HEK293 (cell line): ENCODE measurements at regions not wholly inside any gene's neighbourhood (a gene's known extent, or its start where the extent isn't known, plus 50 kb on each side); places are given as distances from the start of the nearest gene placed in this dataset.

Experiments used
- CTCF ChIA-PET: fragments of 350-600 bp; formaldehyde crosslinking; extraction: SDS; loops from one replicate; lab custom pipeline; 2021; ENCODE audit warnings: antibody characterized with exemption; lab: Yijun Ruan, JAX
- POLR2A ChIA-PET: fragments of 300-600 bp; formaldehyde crosslinking; extraction: SDS; loops from one replicate; lab custom pipeline; 2020; ENCODE audit warnings: antibody characterized with exemption, inconsistent platforms; lab: Yijun Ruan, JAX
- H3K27ac ChIP-seq: fragments of 200-500 bp; sonication (Bioruptor generic); 2 replicates; pipeline ENCODE4 v1.5.1; 2014; ENCODE audit warnings: low read depth, low read length, control low read depth, inconsistent platforms; ENCODE audit errors: extremely low read depth
- H3K36me3 ChIP-seq, 2 experiments: fragments of 200-500 bp in 1 of 2; sonication (Bioruptor generic) in 1 of 2; 1 replicate in 1 of 2; 2 replicates in 1 of 2; pipeline ENCODE4 v1.5.1; 2014 to 2017; ENCODE audit warnings: inconsistent platforms in 2 of 2, low read length in 2 of 2; ENCODE audit not compliant: control insufficient read depth in 2 of 2, insufficient read depth in 1 of 2
- H3K4me1 ChIP-seq: fragments of 200-500 bp; sonication (Bioruptor generic); 2 replicates; pipeline ENCODE4 v1.5.1; 2014; ENCODE audit warnings: mild to moderate bottlenecking, low read length, inconsistent platforms; ENCODE audit not compliant: control insufficient read depth, insufficient read depth
- H3K4me3 ChIP-seq: 2 replicates; pipeline ENCODE4 v1.5.1; 2011; ENCODE audit warnings: low read depth, mild to moderate bottlenecking, control low read depth, low read length, moderate library complexity
- H3K9me3 ChIP-seq: fragments of 200-500 bp; sonication (Bioruptor generic); 2 replicates; pipeline ENCODE4 v1.5.1; 2014; ENCODE audit warnings: low read depth, low read length, inconsistent platforms; ENCODE audit not compliant: control insufficient read depth, insufficient read depth
- GLI4 ChIP-seq: fragments of 450-650 bp; formaldehyde crosslinking; IDR thresholded peaks from 2 replicates; pipeline ENCODE4 v1.5.1; 2016; ENCODE audit warnings: missing biosample characterization, missing genetic modification characterization
- HIC1 ChIP-seq: fragments of 450-650 bp; formaldehyde crosslinking; IDR thresholded peaks from 2 replicates; pipeline ENCODE4 v1.5.1; 2016; ENCODE audit warnings: missing biosample characterization, missing genetic modification characterization
- KLF8 ChIP-seq: fragments of 450-650 bp; formaldehyde crosslinking; IDR thresholded peaks from 2 replicates; pipeline ENCODE4 v1.5.1; 2016; ENCODE audit warnings: missing biosample characterization, missing genetic modification characterization
- PATZ1 ChIP-seq: fragments of 450-650 bp; formaldehyde crosslinking; IDR thresholded peaks from 2 replicates; pipeline ENCODE4 v1.5.1; 2016; ENCODE audit warnings: missing biosample characterization, missing genetic modification characterization
- PRDM1 ChIP-seq: fragments of 450-650 bp; formaldehyde crosslinking; IDR thresholded peaks from 2 replicates; pipeline ENCODE4; 2016; ENCODE audit warnings: missing biosample characterization, missing genetic modification characterization
- REPIN1 ChIP-seq: fragments of 450-650 bp; formaldehyde crosslinking; IDR thresholded peaks from 2 replicates; pipeline ENCODE4 v1.5.1; 2017; ENCODE audit warnings: missing biosample characterization, missing genetic modification characterization, low read depth
- ZBTB26 ChIP-seq: fragments of 450-650 bp; formaldehyde crosslinking; optimal IDR thresholded peaks from 2 replicates; pipeline ENCODE3; 2016; ENCODE audit warnings: missing biosample characterization, mild to moderate bottlenecking, missing genetic modification characterization
- ZBTB6 ChIP-seq: fragments of 450-650 bp; formaldehyde crosslinking; IDR thresholded peaks from 2 replicates; pipeline ENCODE4 v1.5.1; 2017; ENCODE audit warnings: missing biosample characterization, missing genetic modification characterization
- ZFP3 ChIP-seq: fragments of 450-650 bp; formaldehyde crosslinking; IDR thresholded peaks from 2 replicates; pipeline ENCODE4 v1.5.1; 2016; ENCODE audit warnings: low read depth, missing biosample characterization, missing genetic modification characterization
- ZNF121 ChIP-seq: fragments of 450-650 bp; formaldehyde crosslinking; IDR thresholded peaks from 2 replicates; pipeline ENCODE4 v1.5.1; 2016; ENCODE audit warnings: missing biosample characterization, missing genetic modification characterization
- ZNF16 ChIP-seq: fragments of 450-650 bp; formaldehyde crosslinking; IDR thresholded peaks from 2 replicates; pipeline ENCODE4 v1.5.1; 2016; ENCODE audit warnings: low read depth, missing biosample characterization, missing genetic modification characterization
- ZNF169 ChIP-seq: fragments of 450-650 bp; formaldehyde crosslinking; IDR thresholded peaks from 2 replicates; pipeline ENCODE4 v1.5.1; 2016; ENCODE audit warnings: missing biosample characterization, missing genetic modification characterization
- ZNF175 ChIP-seq: fragments of 450-650 bp; formaldehyde crosslinking; IDR thresholded peaks from 2 replicates; pipeline ENCODE4 v1.5.1; 2016; ENCODE audit warnings: missing biosample characterization, missing genetic modification characterization
- ZNF266 ChIP-seq: fragments of 450-650 bp; formaldehyde crosslinking; IDR thresholded peaks from 2 replicates; pipeline ENCODE4 v1.5.1; 2016; ENCODE audit warnings: missing biosample characterization, missing genetic modification characterization, low read depth
- ZNF324 ChIP-seq: fragments of 450-650 bp; formaldehyde crosslinking; IDR thresholded peaks from 2 replicates; pipeline ENCODE4 v1.5.1; 2016; ENCODE audit warnings: missing biosample characterization, missing genetic modification characterization
- ZNF362 ChIP-seq: fragments of 450-650 bp; formaldehyde crosslinking; IDR thresholded peaks from 2 replicates; pipeline ENCODE4 v1.5.1; 2016; ENCODE audit warnings: missing biosample characterization, missing genetic modification characterization
- ZNF366 ChIP-seq: fragments of 450-650 bp; formaldehyde crosslinking; conservative IDR thresholded peaks from 2 replicates; pipeline ENCODE4 v1.5.1; 2016; ENCODE audit warnings: missing biosample characterization, missing genetic modification characterization
- ZNF426 ChIP-seq: fragments of 450-650 bp; formaldehyde crosslinking; IDR thresholded peaks from 2 replicates; pipeline ENCODE4 v1.5.1; 2017; ENCODE audit warnings: missing biosample characterization, missing genetic modification characterization, mild to moderate bottlenecking, inconsistent platforms, moderate library complexity
- ZNF433 ChIP-seq: fragments of 450-650 bp; formaldehyde crosslinking; IDR thresholded peaks from 2 replicates; pipeline ENCODE4 v1.5.1; 2016; ENCODE audit warnings: missing biosample characterization, missing genetic modification characterization, low read depth
- ZNF510 ChIP-seq: fragments of 450-650 bp; formaldehyde crosslinking; IDR thresholded peaks from 2 replicates; pipeline ENCODE4 v1.5.1; 2018; ENCODE audit warnings: mild to moderate bottlenecking, missing genetic modification characterization, missing biosample characterization; ENCODE audit not compliant: insufficient replicate concordance
- ZNF514 ChIP-seq: fragments of 450-650 bp; formaldehyde crosslinking; IDR thresholded peaks from 2 replicates; pipeline ENCODE4 v1.5.1; 2016; ENCODE audit warnings: missing biosample characterization, missing genetic modification characterization
- ZNF544 ChIP-seq: fragments of 450-650 bp; formaldehyde crosslinking; IDR thresholded peaks from 2 replicates; pipeline ENCODE4 v1.5.0; 2017; ENCODE audit warnings: missing biosample characterization, missing genetic modification characterization
- ZNF596 ChIP-seq: fragments of 450-650 bp; IDR thresholded peaks from 2 replicates; pipeline ENCODE4 v1.5.0; 2018; ENCODE audit warnings: missing biosample characterization, mild to moderate bottlenecking, missing genetic modification characterization, moderate library complexity
- ZNF639 ChIP-seq: fragments of 450-650 bp; formaldehyde crosslinking; IDR thresholded peaks from 2 replicates; pipeline ENCODE4 v1.5.1; 2016; ENCODE audit warnings: missing biosample characterization, missing genetic modification characterization
- ZNF707 ChIP-seq: fragments of 450-650 bp; formaldehyde crosslinking; IDR thresholded peaks from 2 replicates; pipeline ENCODE4 v1.5.1; 2016; ENCODE audit warnings: missing biosample characterization, missing genetic modification characterization

GRCh38 chr3:1942781-1943180, 155.9 kb upstream of the CNTN4 start:
- no peak overlapping the region for H3K4me3 ChIP-seq
- H3K27ac ChIP-seq = no peak overlapping the region
- no peak for TF ChIP-seq ZNF707 (tag by site-specific recombination)
- TF ChIP-seq ZNF510 = no peak
- no peak for TF ChIP-seq ZBTB26 (tag by site-specific recombination)
- TF ChIP-seq ZBTB6 = no peak
- no peak for TF ChIP-seq ZNF121 (tag by site-specific recombination)
- TF ChIP-seq ZNF266 (tag by site-specific recombination) = no peak
- no peak for TF ChIP-seq GLI4 (tag by site-specific recombination)
- no peak for TF ChIP-seq ZNF514 (tag by site-specific recombination)
- TF ChIP-seq ZNF324 = no peak
- TF ChIP-seq PRDM1 (tag by site-specific recombination) = no peak
- no peak for TF ChIP-seq ZNF596 (tag by site-specific recombination)
- TF ChIP-seq KLF8 (tag by site-specific recombination) = no peak
- no peak for TF ChIP-seq ZNF362 (tag by site-specific recombination)
- no peak for TF ChIP-seq ZNF426 (tag by site-specific recombination)
- TF ChIP-seq ZNF175 (tag by site-specific recombination) = no peak
- H3K36me3 ChIP-seq = no peaks in the 10 kb centered on the region
- ChIA-PET POLR2A (no interaction called here), CTCF (interaction anchor here (0.6 kb wide), 1 partner anchor 26 kb away, joined by 3 read pairs; no protein-coding TSS in a partner anchor)
- H3K4me1 ChIP-seq = no peaks in the 10 kb centered on the region
- no peaks in the 10 kb centered on the region for H3K9me3 ChIP-seq

GRCh38 chr3:1943395-1944118, 155.1 kb upstream of the CNTN4 start:
- H3K4me3 ChIP-seq = no peak overlapping the region
- ChIA-PET CTCF (interaction anchor here (0.6 kb wide), 1 partner anchor 27 kb away, joined by 3 read pairs; no protein-coding TSS in a partner anchor), POLR2A (no interaction called here)
- no peaks in the 10 kb centered on the region for H3K4me1 ChIP-seq
- no peaks in the 10 kb centered on the region for H3K9me3 ChIP-seq
- no peak overlapping the region for H3K27ac ChIP-seq
- H3K36me3 ChIP-seq = no peaks in the 10 kb centered on the region
- TF ChIP-seq ZBTB26 (tag by site-specific recombination) (no peak), ZNF639 (no peak), ZNF324 (no peak), ZFP3 (tag by site-specific recombination) (no peak), ZNF433 (no peak), ZNF169 (tag by site-specific recombination) (no peak), PATZ1 (tag by site-specific recombination) (no peak), ZNF366 (no peak), ZNF16 (tag by site-specific recombination) (no peak), ZNF544 (no peak), HIC1 (tag by site-specific recombination) (no peak), REPIN1 (tag by site-specific recombination) (no peak)
